ENCODE measurements at regions not wholly inside any gene's neighbourhood (a gene's known extent, or its start where the extent isn't known, plus 50 kb on each side); places are given as distances from the start of the nearest gene placed in this dataset.

- no peak for DNase-seq (ENCODE audit: low read depth in 1 of 2, low spot score in 2 of 2)
- CTCF ChIA-PET (ENCODE audit: partially characterized antibody) = interaction anchor here (0.5 to 1.3 kb wide), 3 partner anchors 17 to 461 kb away, joined by 3 read pairs; no protein-coding TSS in a partner anchor
- H3K23me2 ChIP-seq (ENCODE audit: low read depth, low read length) = no peaks in the 10 kb centered on the region
These were observed 584.4 kb upstream of the CDH4 start for GRCh38 chr20:60667641-60668040.

More at GRCh38 chr20:60667641-60668040, 584.4 kb upstream of the CDH4 start:
- Histone ChIP-seq H2BK12ac (ENCODE audit: low read depth, low read length) (no peak overlapping the region), H3K9ac (replicated peaks in 1 of 4; ENCODE audit: extremely low read depth in 1 of 4, low read depth in 3 of 4, low read length in 3 of 4) (no peak overlapping the region), H3K4me1 (replicated peaks in 1 of 4; ENCODE audit: control insufficient read depth in 3 of 4, insufficient read depth in 4 of 4, low read length in 3 of 4) (peaks cover 0 to 3% (median 1%) of the 10 kb centered on the region in 4 experiments; a peak in 2 of 7 replicates), H4K91ac (replicated peaks; ENCODE audit: insufficient read length, low read length) (no peak overlapping the region), H3K36me3 (ENCODE audit: control insufficient read depth in 2 of 4, insufficient read depth in 4 of 4, low read length in 3 of 4) (no peaks in the 10 kb centered on the region), H3K14ac (ENCODE audit: insufficient read length) (no peak overlapping the region), H3K4ac (replicated peaks; ENCODE audit: insufficient read length, low read depth, low read length) (no peak overlapping the region), H3K27me3 (replicated peaks in 1 of 4; ENCODE audit: control insufficient read depth in 3 of 4, extremely low read depth in 1 of 4, insufficient read depth in 3 of 4, low read length in 3 of 4) (no peaks in the 10 kb centered on the region), H4K20me1 (replicated peaks in 1 of 2; ENCODE audit: control insufficient read depth in 1 of 2, insufficient read depth in 2 of 2, low read length in 2 of 2) (no peaks in the 10 kb centered on the region), H3K79me1 (ENCODE audit: low read depth, low read length) (no peaks in the 10 kb centered on the region), H2BK5ac (ENCODE audit: low read depth, low read length) (no peak overlapping the region), H3K23ac (ENCODE audit: insufficient read length) (no peak overlapping the region), H4K5ac (ENCODE audit: insufficient read length, low read depth, low read length) (no peak overlapping the region), H4K8ac (ENCODE audit: extremely low read depth, insufficient read depth, low read length) (no peak overlapping the region), H2BK120ac (replicated peaks; ENCODE audit: low read depth, low read length) (no peak overlapping the region), H3K4me3 (ENCODE audit: extremely low read depth in 1 of 4, insufficient read depth in 2 of 4, low read depth in 3 of 4, low read length in 4 of 4) (no peak overlapping the region), H2BK15ac (ENCODE audit: low read length) (no peak overlapping the region), H3K56ac (replicated peaks; ENCODE audit: insufficient read length, low read depth, low read length) (no peak overlapping the region), H3K9me3 (ENCODE audit: insufficient read depth in 2 of 2, low read depth in 1 of 2, low read length in 1 of 2) (no peaks in the 10 kb centered on the region), H3K18ac (ENCODE audit: extremely low read depth, low read length) (no peak overlapping the region), H3K79me2 (ENCODE audit: control insufficient read depth in 1 of 2, insufficient read depth in 2 of 2, low read length in 2 of 2) (no peaks in the 10 kb centered on the region), H2AFZ (ENCODE audit: low read length) (no peak overlapping the region), H2BK20ac (ENCODE audit: low read length) (no peak overlapping the region), H3K4me2 (ENCODE audit: insufficient read depth in 1 of 2, low read depth in 2 of 2, low read length in 2 of 2) (no peak overlapping the region), H2AK5ac (ENCODE audit: low read depth, low read length) (no peak overlapping the region), H3K27ac (ENCODE audit: low read depth, low read length) (no peak overlapping the region)
- no peak for FAIRE-seq
- TF ChIP-seq PHF8 (conservative IDR thresholded peaks at IDR 0.05; ENCODE audit: low read depth, low read length) (no peak), POU5F1 (IDR thresholded peaks at IDR 0.05; ENCODE audit: low read depth, low read length) (no peak), KDM4A (IDR thresholded peaks at IDR 0.05; ENCODE audit: low read depth, low read length, severe bottlenecking) (no peak), ASH2L (IDR thresholded peaks at IDR 0.05; ENCODE audit: low read length) (no peak), TCF12 (IDR thresholded peaks at IDR 0.05; ENCODE audit: low read depth, low read length) (no peak), CHD2 (IDR thresholded peaks at IDR 0.05; ENCODE audit: low read length) (no peak), POLR2A (IDR thresholded peaks at IDR 0.05; ENCODE audit: control extremely low read depth in 1 of 2, low read depth in 2 of 2, low read length in 2 of 2) (no peak), YY1 (IDR thresholded peaks at IDR 0.05; ENCODE audit: low read depth, low read length) (no peak), KDM5A (IDR thresholded peaks at IDR 0.05; ENCODE audit: low read length) (no peak), JUN (IDR thresholded peaks at IDR 0.05; ENCODE audit: low read depth, low read length) (no peak)
- POLR2A ChIA-PET (ENCODE audit: partially characterized antibody) = no interaction called here
- 87% methylated on average over 6 of the region's 6 CpGs; no CpG with 5 or more reads in 1 of the 2 experiments for WGBS, 2 experiments (ENCODE audit: extremely low coverage in 1 of 2, insufficient coverage in 1 of 2, insufficient read length in 1 of 2, insufficient replicate concordance in 2 of 2, low coverage in 1 of 2, low lambda C conversion rate in 2 of 2, missing lambda C conversion rate in 1 of 2)

Data from H1 (cell line).